Upper lobe of left lung (tissue), 6 donors: ENCODE measurements at regions not wholly inside any gene's neighbourhood (a gene's known extent, or its start where the extent isn't known, plus 50 kb on each side); places are given as distances from the start of the nearest gene placed in this dataset.
A peak's percentile ranks its signal among the peaks of the same experiment; 100 is the strongest.

ENCODE experiments used
- ATAC-seq, 2 donors: fragments of 200-7000 bp; cut with Tn5 transposase; one replicate each; pipeline ENCODE4 v1.9.1; 2022; ENCODE audit warnings: mild to moderate bottlenecking in 2 of 2, moderate library complexity in 2 of 2; ENCODE audit not compliant: low FRiP score in 2 of 2
- DNase-seq, 2 donors: peaks; one replicate each; pipeline ENCODE4 v3.0.0-alpha.2; 2019 to 2020
- H3K27ac ChIP-seq, 4 donors: fragments of 200-600 bp; sonication (generic); one replicate each; pipeline ENCODE4 v1.5.1; 2016 to 2019
- H3K27me3 ChIP-seq, 4 donors: fragments of 200-600 bp; sonication (generic); one replicate each; pipeline ENCODE4 v1.5.1; 2017 to 2019
- H3K36me3 ChIP-seq, 4 donors: fragments of 200-600 bp; sonication (generic); one replicate each; pipeline ENCODE4 v1.5.1; 2016 to 2019
- H3K4me1 ChIP-seq, 4 donors: fragments of 200-600 bp; sonication (generic); one replicate each; pipeline ENCODE4 v1.5.1; 2018 to 2019
- H3K4me3 ChIP-seq, 4 donors: fragments of 200-600 bp; sonication (generic); one replicate each; pipeline ENCODE4 v1.5.1; 2017 to 2019; ENCODE audit warnings: mild to moderate bottlenecking in 2 of 4, moderate library complexity in 1 of 4
- H3K9me3 ChIP-seq, 4 donors: fragments of 200-600 bp; sonication (generic); one replicate each; pipeline ENCODE4 v1.5.1; 2018 to 2019
- CTCF ChIP-seq, 6 experiments: fragments of 450-650 bp in 4 of 6; fragments of 200-600 bp in 2 of 6; sonication (generic) in 2 of 6; IDR thresholded peaks; one replicate each; pipeline ENCODE4 v1.5.1; 2016 to 2019; ENCODE audit warnings: antibody characterized with exemption in 6 of 6
- EP300 ChIP-seq, 4 donors: sonication (generic); formaldehyde crosslinking; IDR thresholded peaks; one replicate each; pipeline ENCODE4 v1.5.1; 2017; ENCODE audit warnings: antibody characterized with exemption in 4 of 4, control low read depth in 2 of 4
- POLR2A ChIP-seq, 4 donors: fragments of 450-650 bp; IDR thresholded peaks; one replicate each; pipeline ENCODE4 v1.5.1; 2016 to 2017; ENCODE audit warnings: antibody characterized with exemption in 4 of 4, mild to moderate bottlenecking in 2 of 4
- POLR2AphosphoS5 ChIP-seq, 2 donors: sonication (generic); formaldehyde crosslinking; IDR thresholded peaks; one replicate each; pipeline ENCODE4 v1.5.1; 2017; ENCODE audit warnings: antibody characterized with exemption in 2 of 2
- WGBS, 2 donors: methylation state at CpG; one replicate each; pipeline ENCODE4 v1.1.5; 2017 to 2018; 5-methylcytosine and 5-hydroxymethylcytosine counted together
- donor health status: DM: no; HTN: no; CAD: no; lungs with moderate emphysema.
- donor health status: DM: no; HTN: yes; CAD: no; lungs with severe emphysema.

GRCh38 chr4:41431276-41431675, 106.7 kb upstream of the LIMCH1 start:
- Histone ChIP-seq H3K4me3 (no peak overlapping the region), H3K9me3 (no peaks in the 10 kb centered on the region), H3K27ac (peak overlapping the region; percentile 59 to 83 (median 76)), H3K36me3 (no peaks in the 10 kb centered on the region), H3K27me3 (no peaks in the 10 kb centered on the region), H3K4me1 (peaks cover 48 to 66% (median 62%) of the 10 kb centered on the region in 4 donors)
- DNase-seq (no peak), ATAC-seq (no peak)
- TF ChIP-seq EP300 (IDR thresholded peaks at IDR 0.05) (no peak), POLR2AphosphoS5 (IDR thresholded peaks at IDR 0.05) (no peak), CTCF (IDR thresholded peaks at IDR 0.05) (no peak), POLR2A (IDR thresholded peaks at IDR 0.05) (no peak)
- 74 to 83% methylated on average over 1 of the region's 1 CpG for WGBS, 2 donors

- DNase-seq = no peak
- Histone ChIP-seq H3K4me1 (peaks cover 41 to 67% (median 61%) of the 10 kb centered on the region in 4 donors), H3K27ac (peak overlapping the region; percentile 53 to 79 (median 66)), H3K27me3 (no peaks in the 10 kb centered on the region), H3K36me3 (no peaks in the 10 kb centered on the region), H3K9me3 (no peaks in the 10 kb centered on the region), H3K4me3 (no peak overlapping the region)
- TF ChIP-seq EP300 (IDR thresholded peaks at IDR 0.05) = no peak
- no peak for TF ChIP-seq CTCF (IDR thresholded peaks at IDR 0.05)
- TF ChIP-seq POLR2A (IDR thresholded peaks at IDR 0.05) = no peak
- TF ChIP-seq POLR2AphosphoS5 (IDR thresholded peaks at IDR 0.05) = no peak
- no peak for ATAC-seq
- WGBS, 2 donors = 61 to 84% methylated on average over 2 of the region's 2 CpGs
These were observed 105.7 kb upstream of the LIMCH1 start for GRCh38 chr4:41432219-41432618.

- 49 to 53% methylated on average over 5 of the region's 5 CpGs for WGBS, 2 donors
- Histone ChIP-seq H3K4me1 (peaks cover 41 to 65% (median 61%) of the 10 kb centered on the region in 4 donors), H3K36me3 (no peaks in the 10 kb centered on the region), H3K27ac (peak overlapping the region; percentile 59 to 79 (median 74)), H3K4me3 (no peak overlapping the region), H3K9me3 (no peaks in the 10 kb centered on the region), H3K27me3 (no peaks in the 10 kb centered on the region)
- DNase-seq (no peak), ATAC-seq (peak in 1 of 2 donors; percentile 12)
- TF ChIP-seq EP300 (IDR thresholded peaks at IDR 0.05) (peak in 1 of 4 donors; percentile 81), CTCF (IDR thresholded peaks at IDR 0.05) (no peak), POLR2A (IDR thresholded peaks at IDR 0.05) (no peak), POLR2AphosphoS5 (IDR thresholded peaks at IDR 0.05) (peak in 1 of 2 donors; percentile 72)
These were observed 105.1 kb upstream of the LIMCH1 start for GRCh38 chr4:41432881-41433280.

GRCh38 chr4:41433361-41433760, 104.6 kb upstream of the LIMCH1 start:
- ATAC-seq = no peak
- peaks cover 40 to 65% (median 59%) of the 10 kb centered on the region in 4 donors for H3K4me1 ChIP-seq
- H3K9me3 ChIP-seq = no peaks in the 10 kb centered on the region
- H3K36me3 ChIP-seq = no peaks in the 10 kb centered on the region
- 73% methylated on average over 3 of the region's 3 CpGs for WGBS, 2 donors
- TF ChIP-seq EP300 (IDR thresholded peaks at IDR 0.05) (no peak), CTCF (IDR thresholded peaks at IDR 0.05) (no peak), POLR2A (IDR thresholded peaks at IDR 0.05) (no peak), POLR2AphosphoS5 (IDR thresholded peaks at IDR 0.05) (no peak)
- no peak overlapping the region for H3K4me3 ChIP-seq
- no peaks in the 10 kb centered on the region for H3K27me3 ChIP-seq
- no peak for DNase-seq
- H3K27ac ChIP-seq = peak overlapping the region; percentile 38 to 79 (median 70)

- TF ChIP-seq POLR2A (IDR thresholded peaks at IDR 0.05) = no peak
- TF ChIP-seq CTCF (IDR thresholded peaks at IDR 0.05) = no peak
- no peak for TF ChIP-seq EP300 (IDR thresholded peaks at IDR 0.05)
- no peak for ATAC-seq
- H3K27me3 ChIP-seq = no peaks in the 10 kb centered on the region
- H3K9me3 ChIP-seq = no peaks in the 10 kb centered on the region
- peaks cover 42 to 68% (median 50%) of the 10 kb centered on the region in 4 donors for H3K4me1 ChIP-seq
- H3K4me3 ChIP-seq = no peak overlapping the region
- 100% methylated on average over 1 of the region's 1 CpG for WGBS, 2 donors
- no peak for DNase-seq
- peak overlapping the region in 1 of 4 donors; percentile 6 for H3K27ac ChIP-seq
- no peaks in the 10 kb centered on the region for H3K36me3 ChIP-seq
These were observed 102.4 kb upstream of the LIMCH1 start for GRCh38 chr4:41435510-41435909.
